ENCODE measurements at regions not wholly inside any gene's neighbourhood (a gene's known extent, or its start where the extent isn't known, plus 50 kb on each side); places are given as distances from the start of the nearest gene placed in this dataset.

- no peak overlapping the region for H3K27ac Mint-ChIP-seq
- H3K36me3 Mint-ChIP-seq (ENCODE audit: low read depth), result no peaks in the 10 kb centered on the region
- DNase-seq, result no peak
- H3K27ac ChIP-seq (ENCODE audit: low read depth in 1 of 2, low read length in 2 of 2), result no peak overlapping the region
- no peaks in the 10 kb centered on the region for H3K4me1 ChIP-seq (ENCODE audit: insufficient read depth, low read length)
- H3K9me3 ChIP-seq (ENCODE audit: control insufficient read depth in 1 of 2, insufficient read depth in 1 of 2, low read length in 2 of 2), result peaks cover 0 to 5% of the 10 kb centered on the region in 2 experiments
- H3K27me3 Mint-ChIP-seq, result peaks cover 12% of the 10 kb centered on the region
- H3K36me3 ChIP-seq (ENCODE audit: insufficient read depth, low read length), result no peaks in the 10 kb centered on the region
- H3K4me3 ChIP-seq (ENCODE audit: low read length), result no peak overlapping the region
- H3K27me3 ChIP-seq (ENCODE audit: control insufficient read depth in 1 of 2, insufficient read depth in 2 of 2, low read length in 2 of 2), result no peaks in the 10 kb centered on the region
- H3K9me3 Mint-ChIP-seq, result no peaks in the 10 kb centered on the region
- intact Hi-C loops (cut with DNase I, micrococcal nuclease), result no loop called here
- ChIA-PET POLR2A (no interaction called here), CTCF (no interaction called here)
- TF ChIP-seq CTCF (IDR thresholded peaks at IDR 0.05), result no peak
- H3K4me1 Mint-ChIP-seq (ENCODE audit: low read depth), result no peaks in the 10 kb centered on the region
- no peak overlapping the region for H3K4me3 Mint-ChIP-seq
- ATAC-seq (ENCODE audit: poor library complexity), result no peak
Observed at GRCh38 chr7:132023466-132023865, 467.0 kb upstream of the PODXL start.

- Histone ChIP-seq H3K27me3 (ENCODE audit: control insufficient read depth in 1 of 2, insufficient read depth in 2 of 2, low read length in 2 of 2) (no peaks in the 10 kb centered on the region), H3K4me3 (ENCODE audit: low read length) (no peak overlapping the region), H3K36me3 (ENCODE audit: insufficient read depth, low read length) (no peaks in the 10 kb centered on the region), H3K4me1 (ENCODE audit: insufficient read depth, low read length) (no peaks in the 10 kb centered on the region), H3K9me3 (ENCODE audit: control insufficient read depth in 1 of 2, insufficient read depth in 1 of 2, low read length in 2 of 2) (peaks cover 0 to 5% of the 10 kb centered on the region in 2 experiments), H3K27ac (ENCODE audit: low read depth in 1 of 2, low read length in 2 of 2) (no peak overlapping the region)
- no peak for TF ChIP-seq CTCF (IDR thresholded peaks at IDR 0.05)
- Mint-ChIP-seq H3K36me3 (ENCODE audit: low read depth) (no peaks in the 10 kb centered on the region), H3K27me3 (peaks cover 8% of the 10 kb centered on the region), H3K27ac (no peak overlapping the region), H3K9me3 (no peaks in the 10 kb centered on the region), H3K4me3 (no peak overlapping the region), H3K4me1 (ENCODE audit: low read depth) (no peaks in the 10 kb centered on the region)
- ChIA-PET CTCF (no interaction called here), POLR2A (no interaction called here)
- ATAC-seq (ENCODE audit: poor library complexity) (no peak), DNase-seq (no peak)
- intact Hi-C loops (cut with DNase I, micrococcal nuclease), result no loop called here
Observed at GRCh38 chr7:132022188-132022587, 465.8 kb upstream of the PODXL start.

GRCh38 chr7:132019703-132020102, 463.3 kb upstream of the PODXL start:
- TF ChIP-seq CTCF (IDR thresholded peaks at IDR 0.05), result no peak
- CTCF ChIA-PET, result no interaction called here
- no peaks in the 10 kb centered on the region for H3K9me3 Mint-ChIP-seq
- peaks cover 0 to 5% of the 10 kb centered on the region in 2 experiments for H3K9me3 ChIP-seq (ENCODE audit: control insufficient read depth in 1 of 2, insufficient read depth in 1 of 2, low read length in 2 of 2)
- no peak overlapping the region for H3K4me3 Mint-ChIP-seq
- no peaks in the 10 kb centered on the region for H3K4me1 Mint-ChIP-seq (ENCODE audit: low read depth)
- no peak overlapping the region for H3K4me3 ChIP-seq (ENCODE audit: low read length)
- ATAC-seq (ENCODE audit: poor library complexity), result no peak
- H3K27ac Mint-ChIP-seq, result no peak overlapping the region
- intact Hi-C loops (cut with DNase I, micrococcal nuclease), result no loop called here
- H3K27me3 Mint-ChIP-seq, result peaks cover 8% of the 10 kb centered on the region
- H3K27ac ChIP-seq (ENCODE audit: low read depth in 1 of 2, low read length in 2 of 2), result no peak overlapping the region
- H3K36me3 Mint-ChIP-seq (ENCODE audit: low read depth), result no peaks in the 10 kb centered on the region
- H3K27me3 ChIP-seq (ENCODE audit: control insufficient read depth in 1 of 2, insufficient read depth in 2 of 2, low read length in 2 of 2), result no peaks in the 10 kb centered on the region
- no peaks in the 10 kb centered on the region for H3K36me3 ChIP-seq (ENCODE audit: insufficient read depth, low read length)
- H3K4me1 ChIP-seq (ENCODE audit: insufficient read depth, low read length), result no peaks in the 10 kb centered on the region
- POLR2A ChIA-PET, result no interaction called here
- DNase-seq, result no peak
